ENCODE measurements at regions not wholly inside any gene's neighbourhood (a gene's known extent, or its start where the extent isn't known, plus 50 kb on each side); places are given as distances from the start of the nearest gene placed in this dataset.

DNA sequence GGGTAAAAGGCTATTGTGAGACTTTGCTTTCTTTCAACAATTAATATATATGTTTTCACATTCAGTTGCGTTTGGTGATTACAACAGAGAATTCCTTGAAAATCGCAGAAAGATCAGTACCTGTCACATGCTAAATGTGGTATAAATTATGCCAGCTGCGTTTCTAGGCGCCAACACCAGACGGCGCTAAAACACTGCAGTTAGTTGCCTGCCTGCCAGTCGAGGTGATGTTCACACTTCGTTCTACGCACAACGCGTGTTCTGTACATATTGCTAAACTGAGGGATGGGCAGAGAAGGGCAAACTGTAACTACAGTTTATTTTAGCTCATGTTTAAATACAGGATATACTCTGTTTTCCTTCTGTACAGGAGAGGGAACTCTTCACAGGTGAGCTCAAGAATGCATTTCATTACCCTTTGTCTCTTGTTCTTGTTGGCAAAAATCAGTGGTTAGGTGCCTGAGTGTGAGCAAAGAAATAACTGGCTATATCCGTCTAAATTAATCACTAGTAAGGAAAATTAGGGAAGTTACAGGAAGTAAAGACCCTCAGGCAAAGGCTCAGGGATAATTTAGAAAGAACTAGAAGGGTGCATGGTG, 100.1 kb upstream of the RGS17 start:
- DNase-seq (ENCODE audit: low spot score): peak; percentile 36

GRCh38 chr6:153218184-153218792, 87.2 kb upstream of the RGS17 start:
- no peak for DNase-seq (ENCODE audit: low spot score)

DNA sequence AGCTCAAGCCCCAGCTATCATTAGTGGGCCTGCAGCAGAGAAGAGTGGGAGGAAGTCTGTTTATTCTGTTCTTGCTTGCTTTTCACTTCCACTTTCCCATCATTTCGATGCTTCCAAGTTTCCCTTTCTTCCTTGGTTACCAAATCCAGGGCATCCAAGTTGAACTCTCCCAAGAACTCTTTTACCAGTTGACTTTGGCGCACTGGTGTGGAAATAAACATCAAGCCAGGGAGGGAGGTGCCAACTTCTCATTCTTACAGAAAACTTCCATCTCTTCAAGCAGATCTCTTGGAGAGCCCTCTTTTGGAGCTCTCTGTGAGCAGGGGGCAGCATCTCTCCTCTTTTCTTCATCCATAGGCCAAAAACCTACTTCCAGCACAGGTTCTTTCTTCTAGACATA, 85.7 kb upstream of the RGS17 start:
- no peak for DNase-seq (ENCODE audit: low spot score)

GRCh38 chr6:153215242-153215641, 84.2 kb upstream of the RGS17 start:
- DNase-seq (ENCODE audit: low spot score): no peak

DNA sequence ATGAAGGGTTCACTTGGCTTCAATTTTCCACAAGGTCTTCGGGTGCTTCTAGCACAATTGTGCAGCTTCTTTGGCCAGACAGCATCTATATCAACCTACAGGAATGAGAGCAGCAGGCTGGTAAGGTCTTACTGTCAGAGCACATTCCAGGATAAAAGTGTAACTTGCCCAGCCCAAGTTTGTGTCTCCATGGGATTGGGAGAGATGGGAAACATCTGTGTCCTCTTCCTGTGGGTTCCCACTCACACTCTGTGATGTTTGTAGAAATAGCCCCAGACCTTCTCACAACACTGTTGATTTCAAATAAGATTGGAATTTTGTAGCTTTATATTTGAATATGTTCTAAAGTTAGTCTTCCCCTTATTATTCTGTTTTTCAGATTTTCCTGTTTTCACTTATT, 83.4 kb upstream of the RGS17 start:
- no peak for DNase-seq (ENCODE audit: low spot score)

- DNase-seq (ENCODE audit: low spot score): no peak
Observed at GRCh38 chr6:153210083-153210482, 79.0 kb upstream of the RGS17 start.

DNA sequence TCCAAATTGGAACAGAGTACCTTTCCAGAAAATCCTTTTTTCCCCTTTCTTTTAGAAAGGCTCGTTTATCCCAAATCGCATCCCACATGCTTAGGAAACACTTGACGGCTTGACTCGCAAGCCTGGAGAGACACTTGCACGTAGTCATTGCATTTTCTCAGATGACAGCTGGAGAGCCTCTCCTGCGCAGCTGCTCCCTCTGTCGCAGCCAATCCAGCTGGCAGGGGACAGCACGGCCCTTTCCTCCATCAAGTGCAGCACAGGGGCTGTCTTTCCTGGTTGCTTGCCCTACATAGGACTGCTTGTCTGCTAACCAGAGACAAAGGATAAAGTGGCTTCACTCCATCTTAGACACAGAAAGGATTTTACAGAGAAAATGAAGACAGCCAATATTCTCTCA, 77.6 kb upstream of the RGS17 start:
- no peak for DNase-seq (ENCODE audit: low spot score)

GRCh38 chr6:153207617-153208016, 76.5 kb upstream of the RGS17 start:
- no peak for DNase-seq (ENCODE audit: low spot score)

DNA sequence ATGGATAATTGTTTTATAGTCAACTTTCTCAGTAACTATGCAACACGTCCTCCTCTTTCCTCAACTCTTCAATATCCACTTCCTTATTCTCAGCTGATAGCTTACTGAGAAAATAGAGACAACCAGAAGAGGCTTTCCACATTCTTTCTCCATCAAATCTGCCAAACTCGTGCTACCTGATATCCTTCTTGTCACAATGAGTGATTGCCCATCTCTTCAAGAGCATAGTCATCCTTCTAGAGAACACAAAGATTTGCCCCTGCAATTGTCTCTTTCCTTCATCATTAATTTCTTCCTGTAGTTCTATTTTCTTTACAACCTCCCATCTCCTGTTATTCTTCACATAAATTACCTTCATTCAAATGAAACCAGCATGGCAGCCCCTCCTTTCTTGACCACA, 75.9 kb upstream of the RGS17 start:
- no peak for DNase-seq (ENCODE audit: low spot score)

- DNase-seq (ENCODE audit: low spot score): no peak
Observed at GRCh38 chr6:153192943-153193885, 62.1 kb upstream of the RGS17 start.

DNA sequence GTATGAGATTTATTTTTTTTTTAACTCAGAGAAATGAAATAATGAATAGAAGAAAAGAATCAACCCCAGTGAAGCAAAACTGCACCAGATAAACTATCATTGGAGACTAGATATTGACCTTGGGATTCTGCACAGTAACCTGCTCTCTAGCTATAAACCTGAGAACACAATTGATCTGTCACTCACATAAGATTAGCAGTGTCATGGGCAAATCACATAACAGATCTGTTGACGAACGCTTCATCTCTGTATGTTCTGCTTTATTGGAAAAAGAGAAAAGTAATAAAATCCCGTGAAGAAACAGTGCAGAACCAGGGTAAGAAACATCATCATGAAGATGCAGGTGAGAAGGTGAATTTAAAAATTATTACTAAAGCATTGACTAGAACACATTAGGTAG, 52.8 kb upstream of the RGS17 start:
- DNase-seq (ENCODE audit: low spot score): no peak
